DND-41 (cell line): ENCODE measurements at regions not wholly inside any gene's neighbourhood (a gene's known extent, or its start where the extent isn't known, plus 50 kb on each side); places are given as distances from the start of the nearest gene placed in this dataset.

Experiments used
- ATAC-seq: fragments of 200-7000 bp; cut with Tn5 transposase; 3 replicates; pipeline ENCODE4 v1.9.1; 2021; ENCODE audit warnings: low read depth; ENCODE audit not compliant: insufficient read depth
- DNase-seq: peaks from one replicate; pipeline ENCODE4 v3.0.0-alpha.2; 2020
- H2AFZ ChIP-seq: 2 replicates; pipeline ENCODE4 v1.6.0; 2012; ENCODE audit warnings: low read depth, low read length
- H3K27ac ChIP-seq: 2 replicates; pipeline ENCODE4 v1.5.1; 2012; ENCODE audit warnings: low read length, inconsistent platforms
- H3K27me3 ChIP-seq: fragments of 200-600 bp; sonication (generic); 2 replicates; pipeline ENCODE4 v1.6.0; 2012; ENCODE audit warnings: low read length, mild to moderate bottlenecking, inconsistent platforms; ENCODE audit not compliant: insufficient read depth, poor library complexity
- H3K36me3 ChIP-seq: 2 replicates; pipeline ENCODE4 v1.5.1; 2012; ENCODE audit warnings: low read length, inconsistent platforms; ENCODE audit not compliant: insufficient read depth
- H3K4me1 ChIP-seq: 2 replicates; pipeline ENCODE4 v1.5.1; 2012; ENCODE audit warnings: mild to moderate bottlenecking, low read length; ENCODE audit not compliant: insufficient read depth
- H3K4me2 ChIP-seq: 2 replicates; pipeline ENCODE4 v1.6.0; 2012; ENCODE audit warnings: mild to moderate bottlenecking, moderate library complexity, low read length, inconsistent platforms; ENCODE audit not compliant: insufficient read depth
- H3K4me3 ChIP-seq, 2 experiments: fragments of 200-600 bp in 1 of 2; shearing (Covaris generic) in 1 of 2; 2 replicates each; pipeline ENCODE4 v1.5.1; 2012 to 2016; ENCODE audit warnings: inconsistent platforms in 2 of 2, low read length in 2 of 2, mild to moderate bottlenecking in 2 of 2, low read depth in 1 of 2, moderate library complexity in 1 of 2
- H3K79me2 ChIP-seq: 2 replicates; pipeline ENCODE4 v1.6.0; 2012; ENCODE audit warnings: low read length, inconsistent platforms; ENCODE audit not compliant: insufficient read depth
- H3K9ac ChIP-seq: 2 replicates; pipeline ENCODE4 v1.6.0; 2012; ENCODE audit warnings: low read depth, mild to moderate bottlenecking, inconsistent platforms, low read length, moderate library complexity
- H3K9me3 ChIP-seq: 2 replicates; pipeline ENCODE4 v1.5.1; 2012; ENCODE audit warnings: low read length, moderate library complexity, mild to moderate bottlenecking, inconsistent platforms; ENCODE audit not compliant: insufficient read depth, severe bottlenecking
- H4K20me1 ChIP-seq: 2 replicates; pipeline ENCODE4 v1.6.0; 2012; ENCODE audit warnings: low read length; ENCODE audit not compliant: insufficient read depth
- EZH2 ChIP-seq: IDR thresholded peaks from 3 replicates; pipeline ENCODE4 v1.6.1; 2012; ENCODE audit warnings: borderline replicate concordance, low read depth, mild to moderate bottlenecking, moderate library complexity, low read length, inconsistent platforms; ENCODE audit not compliant: severe bottlenecking
- TF ChIP-seq, protein P1 (sequence below): IDR thresholded peaks from 2 replicates; pipeline ENCODE4 v1.5.1; 2012; ENCODE audit warnings: borderline replicate concordance, low read length, moderate library complexity, mild to moderate bottlenecking; ENCODE audit not compliant: poor library complexity, severe bottlenecking; ENCODE audit errors: extremely low read depth

DNA sequence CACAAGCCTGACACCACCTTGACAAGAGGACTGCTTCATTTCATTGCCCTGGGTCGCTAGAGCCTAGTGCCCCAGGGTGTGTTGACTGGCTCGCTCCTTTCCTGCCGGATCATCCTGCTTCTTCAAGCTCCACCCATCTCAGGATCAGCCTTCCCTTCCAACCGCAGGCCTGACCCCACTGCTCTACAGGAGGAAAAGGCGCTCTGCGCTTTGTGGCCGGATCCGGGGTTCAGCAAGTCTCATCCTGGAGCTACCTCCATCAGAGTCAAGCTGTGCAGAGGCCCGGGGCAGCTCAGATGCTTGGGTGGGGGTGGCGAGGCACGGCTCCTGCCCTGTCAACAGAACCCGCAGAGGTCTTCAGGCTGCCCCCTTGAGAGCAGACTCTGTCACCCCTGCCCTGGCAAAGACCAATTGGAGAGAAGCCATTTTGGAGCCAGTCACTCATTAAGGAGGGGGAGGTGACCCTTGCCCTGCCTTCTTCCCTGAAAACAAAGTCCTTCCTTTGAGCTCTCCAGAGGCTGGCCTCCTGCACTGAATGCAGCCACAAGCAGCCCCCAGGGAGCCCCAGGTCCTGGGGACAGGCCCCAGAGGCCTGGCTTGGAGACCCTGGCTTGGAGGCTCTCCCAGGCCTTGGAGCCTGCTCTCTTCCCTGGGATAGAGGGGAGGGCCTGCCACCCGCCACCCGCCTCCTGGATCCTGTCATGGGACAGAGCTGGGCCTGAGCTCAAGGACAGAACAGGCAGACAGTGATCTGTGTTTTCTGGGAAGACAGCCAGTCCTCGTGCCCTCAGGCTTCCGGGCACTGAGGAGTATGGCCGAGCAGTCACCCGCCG, 80.3 kb downstream of the CPN2 start:
- DNase-seq (no peak), ATAC-seq (no peak)
- no peak overlapping the region for H3K4me3 ChIP-seq
- no peaks in the 10 kb centered on the region for H3K36me3 ChIP-seq
- no peak overlapping the region for H2AFZ ChIP-seq
- no peak for TF ChIP-seq EZH2
- TF ChIP-seq, protein P1, sequence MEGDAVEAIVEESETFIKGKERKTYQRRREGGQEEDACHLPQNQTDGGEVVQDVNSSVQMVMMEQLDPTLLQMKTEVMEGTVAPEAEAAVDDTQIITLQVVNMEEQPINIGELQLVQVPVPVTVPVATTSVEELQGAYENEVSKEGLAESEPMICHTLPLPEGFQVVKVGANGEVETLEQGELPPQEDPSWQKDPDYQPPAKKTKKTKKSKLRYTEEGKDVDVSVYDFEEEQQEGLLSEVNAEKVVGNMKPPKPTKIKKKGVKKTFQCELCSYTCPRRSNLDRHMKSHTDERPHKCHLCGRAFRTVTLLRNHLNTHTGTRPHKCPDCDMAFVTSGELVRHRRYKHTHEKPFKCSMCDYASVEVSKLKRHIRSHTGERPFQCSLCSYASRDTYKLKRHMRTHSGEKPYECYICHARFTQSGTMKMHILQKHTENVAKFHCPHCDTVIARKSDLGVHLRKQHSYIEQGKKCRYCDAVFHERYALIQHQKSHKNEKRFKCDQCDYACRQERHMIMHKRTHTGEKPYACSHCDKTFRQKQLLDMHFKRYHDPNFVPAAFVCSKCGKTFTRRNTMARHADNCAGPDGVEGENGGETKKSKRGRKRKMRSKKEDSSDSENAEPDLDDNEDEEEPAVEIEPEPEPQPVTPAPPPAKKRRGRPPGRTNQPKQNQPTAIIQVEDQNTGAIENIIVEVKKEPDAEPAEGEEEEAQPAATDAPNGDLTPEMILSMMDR = no peak
- H3K4me2 ChIP-seq = no peak overlapping the region
- H3K9me3 ChIP-seq = no peaks in the 10 kb centered on the region
- H3K79me2 ChIP-seq = no peaks in the 10 kb centered on the region
- no peaks in the 10 kb centered on the region for H4K20me1 ChIP-seq
- H3K4me1 ChIP-seq = no peaks in the 10 kb centered on the region
- no peaks in the 10 kb centered on the region for H3K27me3 ChIP-seq
- no peak overlapping the region for H3K9ac ChIP-seq
- 0 out of 2 replicates have a peak overlapping the region, but pooled peaks have one; percentile 34 for H3K27ac ChIP-seq

DNA sequence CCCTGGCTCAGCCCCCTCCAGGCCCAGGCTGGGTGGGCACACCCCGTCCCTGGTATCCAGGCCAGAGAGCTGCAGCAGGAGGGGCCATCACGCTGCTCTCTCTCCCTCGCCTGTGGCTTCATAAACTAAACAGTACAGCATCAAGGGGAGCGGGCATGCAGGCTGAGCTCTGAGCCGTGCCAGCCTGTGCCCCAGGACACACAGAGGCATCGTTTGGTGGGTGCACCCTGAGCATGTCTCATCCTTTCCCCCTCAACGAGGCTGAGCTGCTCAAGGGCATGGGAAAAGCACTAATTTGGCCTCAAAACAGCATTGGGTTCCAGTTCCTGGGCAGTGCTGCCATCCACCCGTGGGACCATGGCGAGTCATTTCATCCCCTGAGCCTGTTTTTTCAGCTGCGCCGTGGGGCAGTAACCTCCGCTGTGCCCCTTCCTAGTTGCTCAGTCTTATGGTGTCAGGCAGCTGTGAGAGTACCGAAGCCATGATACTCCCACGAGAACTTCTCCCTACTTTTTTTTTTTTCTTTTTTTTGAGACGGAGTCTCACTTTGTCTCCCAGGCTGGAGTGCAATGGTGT, 79.6 kb downstream of the CPN2 start:
- H3K4me2 ChIP-seq = no peak overlapping the region
- H3K36me3 ChIP-seq = no peaks in the 10 kb centered on the region
- H3K27me3 ChIP-seq = no peaks in the 10 kb centered on the region
- no peak for TF ChIP-seq EZH2
- TF ChIP-seq, protein P1 = no peak
- no peak overlapping the region for H3K9ac ChIP-seq
- DNase-seq (no peak), ATAC-seq (no peak)
- H3K79me2 ChIP-seq = no peaks in the 10 kb centered on the region
- H4K20me1 ChIP-seq = no peaks in the 10 kb centered on the region
- H3K4me1 ChIP-seq = no peaks in the 10 kb centered on the region
- H2AFZ ChIP-seq = no peak overlapping the region
- 0 out of 2 replicates have a peak overlapping the region, but pooled peaks have one; percentile 34 for H3K27ac ChIP-seq
- no peak overlapping the region for H3K4me3 ChIP-seq
- no peaks in the 10 kb centered on the region for H3K9me3 ChIP-seq

DNA sequence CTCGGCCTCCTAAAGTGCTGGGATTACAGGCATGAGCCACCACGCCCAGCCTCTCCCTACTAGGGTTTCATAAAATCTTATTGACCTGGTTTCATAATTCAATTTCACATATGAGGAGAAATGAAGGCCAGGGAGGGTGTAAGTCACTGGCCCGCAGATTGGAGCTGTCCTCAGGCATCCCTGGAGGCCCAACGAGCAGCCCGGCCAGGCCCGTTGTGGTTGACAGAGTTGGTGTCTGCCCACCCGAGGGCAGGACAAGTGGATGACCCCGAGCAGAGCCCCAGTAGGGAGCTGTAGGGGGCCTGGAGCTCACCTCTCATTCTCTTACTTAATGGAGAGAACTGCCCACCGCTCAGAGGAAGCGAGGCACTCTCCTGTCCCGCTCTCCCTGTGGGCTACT, 78.9 kb downstream of the CPN2 start:
- ATAC-seq = no peak
- Histone ChIP-seq H3K79me2 (no peaks in the 10 kb centered on the region), H3K36me3 (no peaks in the 10 kb centered on the region), H3K27me3 (no peaks in the 10 kb centered on the region), H4K20me1 (no peaks in the 10 kb centered on the region), H3K9me3 (no peaks in the 10 kb centered on the region), H3K4me2 (no peak overlapping the region), H3K27ac (no peak overlapping the region), H3K4me3 (no peak overlapping the region), H2AFZ (no peak overlapping the region), H3K4me1 (peaks cover 4% of the 10 kb centered on the region; the same call in 1 of the 2 replicates), H3K9ac (no peak overlapping the region)
- no peak for DNase-seq
- TF ChIP-seq EZH2 = no peak
- TF ChIP-seq, protein P1 = no peak
